Eye (tissue), 1 donor: ENCODE measurements at regions not wholly inside any gene's neighbourhood (a gene's known extent, or its start where the extent isn't known, plus 50 kb on each side); places are given as distances from the start of the nearest gene placed in this dataset.

ENCODE experiments used
- DNase-seq: peaks from one replicate; pipeline ENCODE4 v3.0.0-alpha.2; 2015

- peak; percentile 96 for DNase-seq
These were observed 417.7 kb upstream of the SALL3 start for GRCh38 chr18:78561757-78562510.

DNA sequence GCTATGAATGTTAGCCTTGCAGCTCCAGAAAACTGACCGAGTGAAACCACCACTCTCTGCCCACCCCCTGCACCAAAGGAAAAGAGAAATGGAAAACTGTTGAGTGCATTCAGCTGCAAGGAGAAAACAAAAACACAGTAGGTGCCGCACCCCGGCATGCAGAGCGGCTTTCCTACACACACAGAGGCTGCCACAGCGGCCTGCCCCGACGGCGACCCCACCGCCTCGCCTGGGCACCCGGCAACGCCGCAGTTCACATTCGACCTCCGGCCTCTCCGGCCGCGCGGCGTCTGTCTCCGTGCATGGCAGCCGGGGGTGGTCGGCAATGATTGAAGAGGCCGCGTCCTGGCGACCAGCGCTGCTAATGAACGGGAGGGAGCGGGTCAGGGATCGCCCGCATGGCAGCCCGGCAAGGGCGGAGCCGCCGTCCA is 417.1 kb upstream of the SALL3 start:
- peak; percentile 81 for DNase-seq

GRCh38 chr18:78563110-78563509 is 416.5 kb upstream of the SALL3 start:
- DNase-seq = no peak

GRCh38 chr18:78564030-78564429 is 415.6 kb upstream of the SALL3 start:
- no peak for DNase-seq

GRCh38 chr18:78564518-78564917 is 415.1 kb upstream of the SALL3 start:
- peak; percentile 30 for DNase-seq

DNA sequence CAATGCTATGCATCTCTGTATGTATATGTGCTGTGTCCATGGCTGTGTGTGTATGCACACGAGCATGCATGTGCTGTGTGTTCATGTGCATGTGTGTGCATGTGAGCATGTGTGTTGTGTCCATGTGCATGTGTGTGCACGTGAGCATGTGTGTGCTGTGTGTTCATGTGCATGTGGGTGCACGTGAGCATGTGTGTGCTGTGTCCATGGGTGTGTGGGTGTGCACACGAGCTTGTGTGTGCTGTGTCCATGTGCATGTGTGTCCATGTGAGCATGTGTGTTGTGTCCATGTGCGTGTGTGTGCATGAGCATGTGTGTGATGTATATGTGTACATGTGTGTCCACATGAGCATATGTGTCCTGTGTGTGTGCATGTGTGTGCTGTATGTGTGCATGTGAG is 414.4 kb upstream of the SALL3 start:
- no peak for DNase-seq

DNA sequence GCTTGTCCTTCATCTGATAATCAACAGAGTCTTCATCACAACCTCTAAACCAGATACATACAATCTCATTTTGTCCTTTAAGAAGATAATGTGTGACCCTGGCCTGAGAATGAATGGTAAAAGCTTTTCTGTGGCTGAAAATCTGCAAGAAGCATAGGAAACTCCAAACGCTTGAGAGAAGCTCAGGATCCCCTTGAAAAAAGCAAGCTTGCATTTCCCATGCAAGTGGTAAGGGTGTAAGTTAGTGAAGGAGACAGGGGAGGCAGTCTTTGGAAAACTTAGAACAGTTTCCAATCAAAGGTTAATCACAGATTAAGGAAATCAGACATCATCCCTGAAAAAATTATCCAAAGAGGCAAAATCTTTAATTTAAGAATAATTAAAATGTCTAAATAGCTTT is 413.6 kb upstream of the SALL3 start:
- no peak for DNase-seq

DNA sequence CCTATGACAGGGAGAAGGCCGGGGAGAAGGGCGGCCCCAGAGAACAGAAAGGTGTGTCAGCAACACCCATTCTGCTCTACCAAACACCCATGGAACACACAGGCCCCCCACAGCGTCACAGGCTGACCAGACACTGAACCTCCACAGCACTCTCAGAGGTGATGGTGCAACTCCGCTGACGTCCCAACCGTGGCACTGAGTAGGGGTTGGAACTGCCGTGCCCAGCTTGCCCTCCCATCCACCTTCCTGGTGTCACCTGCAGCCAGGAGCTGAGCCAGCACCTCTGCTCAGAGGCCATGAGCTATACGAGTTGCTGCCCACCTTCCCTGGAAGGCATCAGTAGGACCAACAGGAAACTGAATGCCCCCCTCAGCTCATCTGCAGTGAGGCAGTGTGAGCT is 412.9 kb upstream of the SALL3 start:
- no peak for DNase-seq

DNA sequence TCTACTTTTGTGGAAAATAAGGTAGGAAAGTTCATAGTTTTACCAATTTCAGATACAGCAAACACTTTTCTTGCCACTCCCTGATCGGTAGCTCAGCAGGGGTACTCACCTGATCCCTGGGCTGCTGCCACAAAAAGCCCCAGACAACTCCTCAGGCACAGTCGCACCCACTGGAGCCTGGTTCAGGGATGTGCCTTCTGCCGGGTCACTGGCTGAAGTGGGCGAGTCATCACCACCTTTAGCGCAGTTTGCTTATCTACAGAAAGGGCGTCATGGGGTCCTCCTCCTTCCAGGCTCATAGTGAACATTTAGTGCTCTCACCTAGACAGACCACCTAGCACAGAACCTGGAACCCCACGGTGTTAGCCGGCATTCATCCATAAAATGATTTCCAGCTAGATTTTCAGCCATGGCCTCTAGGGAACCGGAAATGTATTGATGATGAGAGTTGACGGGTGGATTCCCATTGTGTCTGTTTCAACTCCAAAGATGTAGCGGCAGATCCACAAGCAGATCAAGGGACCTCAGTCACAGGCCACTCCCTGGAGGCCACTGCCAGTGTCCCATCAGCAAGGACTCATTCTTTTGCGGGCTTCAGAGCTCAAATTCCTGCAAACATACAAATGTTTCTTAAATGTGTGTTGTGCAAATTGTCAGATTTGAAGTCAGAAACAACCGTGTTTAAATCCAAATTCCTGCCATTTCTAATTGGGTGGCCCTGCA is 408.4 kb upstream of the SALL3 start:
- DNase-seq = no peak

DNA sequence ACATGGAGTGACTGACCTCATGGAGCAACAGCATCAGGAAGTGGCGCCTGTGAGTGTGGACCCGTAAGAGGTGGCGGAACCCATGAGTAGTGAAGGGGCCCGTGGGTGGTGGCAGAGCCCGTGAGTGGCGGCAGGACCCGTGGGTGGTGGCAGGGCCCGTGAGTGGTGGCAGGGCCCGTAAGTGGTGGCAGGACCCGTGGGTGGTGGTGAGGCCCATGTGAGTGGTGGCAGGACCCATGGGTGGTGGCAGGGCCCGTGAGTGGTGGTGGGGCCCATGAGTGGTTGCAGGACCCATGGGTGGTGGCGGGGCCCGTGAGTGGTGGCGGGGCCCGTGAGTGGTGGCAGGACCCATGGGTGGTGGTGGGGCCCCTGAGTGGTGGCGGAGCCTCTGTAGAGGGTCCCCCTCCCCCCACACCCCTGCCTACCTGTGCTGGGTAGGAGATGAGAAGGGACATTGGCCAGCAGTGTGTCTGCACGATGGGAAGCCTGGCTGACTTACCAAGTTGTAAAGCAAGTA is 407.7 kb upstream of the SALL3 start:
- no peak for DNase-seq

- no peak for DNase-seq
These were observed 405.8 kb upstream of the SALL3 start for GRCh38 chr18:78573773-78574172.

GRCh38 chr18:78576967-78577366 is 402.7 kb upstream of the SALL3 start:
- no peak for DNase-seq

GRCh38 chr18:78579449-78579848 is 400.2 kb upstream of the SALL3 start:
- DNase-seq = no peak

- DNase-seq = no peak
These were observed 399.6 kb upstream of the SALL3 start for GRCh38 chr18:78579854-78580577.

- DNase-seq = no peak
These were observed 398.7 kb upstream of the SALL3 start for GRCh38 chr18:78580835-78581339.

DNA sequence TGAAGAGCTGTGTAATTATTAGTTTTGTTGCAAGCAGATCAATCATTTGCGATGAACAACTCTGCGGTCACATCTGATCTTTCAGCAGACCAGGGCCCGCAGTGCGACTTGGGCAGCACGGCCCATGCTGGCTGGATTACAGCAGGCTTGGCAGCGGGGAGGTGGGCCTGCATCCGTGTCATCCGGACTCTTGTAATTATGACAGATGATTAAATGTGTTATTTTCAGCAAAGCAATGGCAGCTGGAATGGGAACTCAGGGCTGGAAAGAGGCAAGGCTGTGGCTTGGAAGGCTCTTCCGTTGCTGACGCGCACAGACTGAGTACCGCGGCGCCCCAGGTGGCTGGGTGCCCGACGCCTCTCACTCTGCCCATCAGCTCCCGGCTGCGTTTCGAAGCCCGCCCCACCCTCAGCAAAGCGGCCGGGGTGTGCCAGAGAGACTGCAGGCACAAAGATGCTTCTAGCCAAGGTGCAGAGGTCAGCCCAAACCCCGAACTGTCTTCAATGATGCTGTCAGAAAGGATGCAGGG is 397.4 kb upstream of the SALL3 start:
- DNase-seq = no peak

DNA sequence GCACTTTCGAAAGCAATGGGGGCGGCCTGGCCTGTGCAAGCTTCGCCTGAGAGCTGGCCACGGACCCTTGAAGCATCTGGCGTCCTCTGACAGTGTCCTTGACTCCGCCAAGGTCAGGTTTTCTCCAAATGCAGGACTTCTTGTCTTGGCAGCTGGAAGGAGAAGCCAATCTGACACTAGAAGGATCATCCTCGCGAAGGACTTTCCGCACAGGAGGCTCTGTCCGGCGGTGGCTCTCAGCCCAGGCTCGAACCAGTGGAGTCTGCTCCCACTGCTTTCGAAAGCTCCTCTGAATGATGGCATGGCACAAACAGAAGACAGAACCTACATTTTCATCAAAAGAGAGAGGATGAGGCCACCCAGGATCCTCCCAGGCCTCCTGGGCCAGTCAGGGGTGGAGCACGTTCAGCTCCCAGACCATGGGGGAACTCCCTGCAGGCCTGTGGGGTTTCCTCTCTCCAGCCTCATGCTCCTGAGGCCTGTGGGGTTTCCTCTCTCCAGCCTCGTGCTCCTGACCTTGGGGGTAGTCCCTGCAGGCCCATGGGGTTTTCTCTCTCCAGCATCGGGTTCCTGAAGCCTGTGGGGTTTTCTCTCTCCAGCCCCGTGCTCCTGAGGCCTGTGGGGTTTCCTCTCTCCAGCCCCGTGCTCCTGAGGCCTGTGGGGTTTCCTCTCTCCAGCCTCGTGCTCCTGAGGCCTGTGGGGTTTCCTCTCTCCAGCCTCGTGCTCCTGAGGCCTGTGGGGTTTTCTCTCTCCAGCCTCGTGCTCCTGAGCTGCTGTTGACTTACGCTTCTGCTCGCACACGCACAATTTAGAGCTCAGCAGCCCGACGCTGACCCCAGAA is 396.5 kb upstream of the SALL3 start:
- no peak for DNase-seq

- no peak for DNase-seq
These were observed 395.7 kb upstream of the SALL3 start for GRCh38 chr18:78583739-78584458.

GRCh38 chr18:78584459-78585022 is 395.1 kb upstream of the SALL3 start:
- DNase-seq = no peak

DNA sequence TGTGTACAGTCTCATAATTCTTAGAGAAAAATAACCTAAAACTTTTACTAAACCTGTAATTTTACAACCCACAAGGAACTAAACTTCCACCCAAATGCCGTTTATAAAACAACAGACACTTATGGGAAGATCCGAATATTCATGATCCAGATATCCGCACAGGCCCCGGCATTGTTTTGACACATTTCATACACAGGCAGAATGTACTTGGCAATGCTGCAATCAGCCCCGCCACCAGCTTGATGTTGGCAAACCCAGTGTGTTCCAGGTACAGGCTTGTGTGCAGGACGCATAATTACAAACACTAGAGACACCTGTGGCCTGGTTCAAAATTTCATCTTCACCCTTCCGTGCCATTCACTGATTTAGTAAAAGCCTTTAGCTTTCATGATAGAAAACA is 393.0 kb upstream of the SALL3 start:
- no peak for DNase-seq

GRCh38 chr18:78587096-78587495 is 392.5 kb upstream of the SALL3 start:
- no peak for DNase-seq
